Kidney (tissue), 13 donors: ENCODE measurements at regions not wholly inside any gene's neighbourhood (a gene's known extent, or its start where the extent isn't known, plus 50 kb on each side); places are given as distances from the start of the nearest gene placed in this dataset.
A peak's percentile ranks its signal among the peaks of the same experiment; 100 is the strongest.

ENCODE experiments used
- DNase-seq, 5 donors: peaks; one replicate each; pipeline ENCODE4 v3.0.0-alpha.2; 2013 to 2020
- FAIRE-seq: peaks from 2 replicates; lab custom pipeline; 2012; peaks lifted over from hg19 to GRCh38; lab: Jason Lieb, UNC
- H3K27ac ChIP-seq, 2 donors: one replicate each; pipeline ENCODE4 v1.7.0; 2013; ENCODE audit warnings: low read depth in 2 of 2, low read length in 2 of 2, inconsistent platforms in 1 of 2
- H3K27me3 ChIP-seq: one replicate; pipeline ENCODE4 v1.7.1; 2013; ENCODE audit warnings: low read length, inconsistent platforms; ENCODE audit not compliant: control insufficient read depth, insufficient read depth
- H3K36me3 ChIP-seq, 3 donors: one replicate each; pipeline versions ENCODE4 v1.7.0 to v1.7.1; 2013; ENCODE audit warnings: low read length in 3 of 3, control low read depth in 1 of 3, inconsistent platforms in 1 of 3; ENCODE audit not compliant: insufficient read depth in 3 of 3, control insufficient read depth in 2 of 3
- H3K4me1 ChIP-seq, 3 donors: one replicate each; pipeline versions ENCODE4 v1.7.0 to v1.7.1; 2013; ENCODE audit warnings: low read length in 3 of 3, inconsistent platforms in 1 of 3, low read depth in 1 of 3; ENCODE audit not compliant: control insufficient read depth in 2 of 3, insufficient read depth in 2 of 3
- H3K4me3 ChIP-seq, 3 donors: one replicate each; pipeline versions ENCODE4 v1.7.0 to v1.8.1; 2013; ENCODE audit warnings: low read length in 3 of 3, control low read depth in 1 of 3, inconsistent platforms in 1 of 3
- H3K9ac ChIP-seq, 3 donors: one replicate each; pipeline versions ENCODE4 v1.7.0 to v1.7.1; 2013; ENCODE audit warnings: low read length in 3 of 3, control low read depth in 1 of 3, inconsistent platforms in 1 of 3
- H3K9me3 ChIP-seq, 3 donors: one replicate each; pipeline versions ENCODE4 v1.7.0 to v1.7.1; 2013; ENCODE audit warnings: low read length in 3 of 3, control low read depth in 1 of 3, inconsistent platforms in 1 of 3; ENCODE audit not compliant: control insufficient read depth in 2 of 3, insufficient read depth in 1 of 3
- intact Hi-C: fragments of 100-400 bp; cut with DNase I; formaldehyde crosslinking; loops from one replicate; pipeline ENCODE4 v1.11.1; 2022
- TF ChIP-seq, protein P1 (sequence below): IDR thresholded peaks from 3 replicates; pipeline ENCODE4 v1.5.1; 2012; ENCODE audit warnings: mild to moderate bottlenecking, moderate library complexity, borderline replicate concordance; ENCODE audit not compliant: insufficient read depth; ENCODE audit errors: extremely low read depth
- donor health status: control.
- donor health status: control.
- donor health status: control.
- donor health status: control.
- donor health status: control.
- donor health status: DM: yes; HTN: yes; CAD: no.
- donor health status: Normal renal cell carcinoma (clear cell type).

GRCh38 chr6:141969201-141969600, 163.5 kb upstream of the GJE1 start:
- intact Hi-C loops, result no loop called here
- H3K9me3 ChIP-seq, result no peaks in the 10 kb centered on the region
- H3K36me3 ChIP-seq, result no peaks in the 10 kb centered on the region
- DNase-seq, result no peak
- no peak overlapping the region for H3K9ac ChIP-seq
- peak overlapping the region in 1 of 2 donors; percentile 33 for H3K27ac ChIP-seq
- H3K27me3 ChIP-seq, result no peaks in the 10 kb centered on the region
- TF ChIP-seq, protein P1, sequence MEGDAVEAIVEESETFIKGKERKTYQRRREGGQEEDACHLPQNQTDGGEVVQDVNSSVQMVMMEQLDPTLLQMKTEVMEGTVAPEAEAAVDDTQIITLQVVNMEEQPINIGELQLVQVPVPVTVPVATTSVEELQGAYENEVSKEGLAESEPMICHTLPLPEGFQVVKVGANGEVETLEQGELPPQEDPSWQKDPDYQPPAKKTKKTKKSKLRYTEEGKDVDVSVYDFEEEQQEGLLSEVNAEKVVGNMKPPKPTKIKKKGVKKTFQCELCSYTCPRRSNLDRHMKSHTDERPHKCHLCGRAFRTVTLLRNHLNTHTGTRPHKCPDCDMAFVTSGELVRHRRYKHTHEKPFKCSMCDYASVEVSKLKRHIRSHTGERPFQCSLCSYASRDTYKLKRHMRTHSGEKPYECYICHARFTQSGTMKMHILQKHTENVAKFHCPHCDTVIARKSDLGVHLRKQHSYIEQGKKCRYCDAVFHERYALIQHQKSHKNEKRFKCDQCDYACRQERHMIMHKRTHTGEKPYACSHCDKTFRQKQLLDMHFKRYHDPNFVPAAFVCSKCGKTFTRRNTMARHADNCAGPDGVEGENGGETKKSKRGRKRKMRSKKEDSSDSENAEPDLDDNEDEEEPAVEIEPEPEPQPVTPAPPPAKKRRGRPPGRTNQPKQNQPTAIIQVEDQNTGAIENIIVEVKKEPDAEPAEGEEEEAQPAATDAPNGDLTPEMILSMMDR, result no peak
- no peak for FAIRE-seq
- no peak overlapping the region for H3K4me3 ChIP-seq
- H3K4me1 ChIP-seq, result no peaks in the 10 kb centered on the region

- Histone ChIP-seq H3K36me3 (no peaks in the 10 kb centered on the region), H3K4me1 (no peaks in the 10 kb centered on the region), H3K9ac (no peak overlapping the region), H3K4me3 (no peak overlapping the region), H3K27me3 (no peaks in the 10 kb centered on the region), H3K27ac (peak overlapping the region in 1 of 2 donors; percentile 33), H3K9me3 (no peaks in the 10 kb centered on the region)
- FAIRE-seq, result no peak
- TF ChIP-seq, protein P1, result no peak
- intact Hi-C loops, result no loop called here
- DNase-seq, result peak in 1 of 5 donors; percentile 16
These were observed 164.1 kb upstream of the GJE1 start for GRCh38 chr6:141968632-141969031.

GRCh38 chr6:141965016-141965545, 167.6 kb upstream of the GJE1 start:
- H3K9ac ChIP-seq, result no peak overlapping the region
- H3K27ac ChIP-seq, result no peak overlapping the region
- DNase-seq (peak in 1 of 5 donors; percentile 7), FAIRE-seq (no peak)
- no peaks in the 10 kb centered on the region for H3K4me1 ChIP-seq
- no peaks in the 10 kb centered on the region for H3K36me3 ChIP-seq
- intact Hi-C loops, result no loop called here
- H3K27me3 ChIP-seq, result no peaks in the 10 kb centered on the region
- TF ChIP-seq, protein P1, result no peak
- no peaks in the 10 kb centered on the region for H3K9me3 ChIP-seq
- no peak overlapping the region for H3K4me3 ChIP-seq
